Astrocyte (in vitro differentiated cells and primary cell): ENCODE measurements at regions not wholly inside any gene's neighbourhood (a gene's known extent, or its start where the extent isn't known, plus 50 kb on each side); places are given as distances from the start of the nearest gene placed in this dataset.
A peak's percentile ranks its signal among the peaks of the same experiment; 100 is the strongest.

Source experiments
- DNase-seq: peaks from one replicate; pipeline ENCODE4 v3.0.0-alpha.2; 2010; ENCODE audit warnings: low read depth
- FAIRE-seq: peaks from 2 replicates; lab custom pipeline; 2011; peaks lifted over from hg19 to GRCh38; lab: Jason Lieb, UNC
- H2AFZ ChIP-seq: 2 replicates; pipeline ENCODE4 v1.6.0; 2012; ENCODE audit warnings: low read depth, low read length, inconsistent platforms
- H3K27ac ChIP-seq: 2 replicates; pipeline ENCODE4 v1.5.1; 2011; ENCODE audit warnings: low read depth, low read length, inconsistent platforms
- H3K27me3 ChIP-seq: 2 replicates; pipeline ENCODE4 v1.6.0; 2011; ENCODE audit warnings: low read length, inconsistent platforms; ENCODE audit not compliant: insufficient read depth
- H3K36me3 ChIP-seq: 2 replicates; pipeline ENCODE4 v1.5.1; 2011; ENCODE audit warnings: low read length, inconsistent platforms; ENCODE audit not compliant: insufficient read depth
- H3K4me1 ChIP-seq: 2 replicates; pipeline ENCODE4 v1.5.1; 2011; ENCODE audit warnings: low read length, inconsistent platforms; ENCODE audit not compliant: insufficient read depth
- H3K4me2 ChIP-seq: 2 replicates; pipeline ENCODE4 v1.6.0; 2012; ENCODE audit warnings: low read length, inconsistent platforms
- H3K4me3 ChIP-seq: 2 replicates; pipeline ENCODE4 v1.5.1; 2011; ENCODE audit warnings: low read depth, mild to moderate bottlenecking, low read length, inconsistent platforms; ENCODE audit not compliant: insufficient read depth
- H3K79me2 ChIP-seq: 2 replicates; pipeline ENCODE4 v1.6.0; 2012; ENCODE audit warnings: mild to moderate bottlenecking, low read length, inconsistent platforms; ENCODE audit not compliant: insufficient read depth
- H3K9ac ChIP-seq: 2 replicates; pipeline ENCODE4 v1.6.0; 2012; ENCODE audit warnings: mild to moderate bottlenecking, low read length, inconsistent platforms
- H3K9me3 ChIP-seq: 2 replicates; pipeline ENCODE4 v1.5.1; 2012; ENCODE audit warnings: low read depth, mild to moderate bottlenecking, low read length, inconsistent platforms; ENCODE audit not compliant: insufficient read depth
- H4K20me1 ChIP-seq: 2 replicates; pipeline ENCODE4 v1.6.0; 2012; ENCODE audit warnings: low read length, inconsistent platforms; ENCODE audit not compliant: insufficient read depth
- H3K27ac Mint-ChIP-seq: one replicate; pipeline ENCODE4 v1.8.0; 2021; ENCODE audit warnings: mild to moderate bottlenecking, mixed read lengths; ENCODE audit not compliant: unreplicated experiment
- H3K27me3 Mint-ChIP-seq: one replicate; pipeline ENCODE4 v1.8.0; 2021; ENCODE audit warnings: low read depth, mixed read lengths; ENCODE audit not compliant: unreplicated experiment
- H3K36me3 Mint-ChIP-seq: one replicate; pipeline ENCODE4 v1.8.0; 2021; ENCODE audit warnings: low read depth, mixed read lengths; ENCODE audit not compliant: unreplicated experiment
- H3K4me1 Mint-ChIP-seq: one replicate; pipeline ENCODE4 v1.8.0; 2021; ENCODE audit warnings: low read depth, mixed read lengths; ENCODE audit not compliant: unreplicated experiment
- H3K4me3 Mint-ChIP-seq: one replicate; pipeline ENCODE4 v1.8.0; 2021; ENCODE audit warnings: mild to moderate bottlenecking, moderate library complexity, mixed read lengths; ENCODE audit not compliant: unreplicated experiment
- H3K9me3 Mint-ChIP-seq: one replicate; pipeline ENCODE4 v1.8.0; 2021; ENCODE audit warnings: mild to moderate bottlenecking, mixed read lengths; ENCODE audit not compliant: unreplicated experiment
- CTCF ChIP-seq: IDR thresholded peaks from 2 replicates; pipeline ENCODE4 v1.5.1; 2011; ENCODE audit warnings: low read depth, mild to moderate bottlenecking, inconsistent platforms, low read length, moderate library complexity; ENCODE audit not compliant: insufficient read depth
- EZH2 ChIP-seq: IDR thresholded peaks from 2 replicates; pipeline ENCODE4 v1.6.1; 2012; ENCODE audit warnings: mild to moderate bottlenecking, low read length, inconsistent platforms; ENCODE audit not compliant: insufficient read depth

- no peak for FAIRE-seq
- H3K9me3 Mint-ChIP-seq: peaks cover under 1% of the 10 kb centered on the region
These were observed 56.9 kb upstream of the ASB17 start for GRCh38 chr1:75989121-75989520.

GRCh38 chr1:75990686-75991085 lies 58.5 kb upstream of the ASB17 start:
- FAIRE-seq: no peak
- H3K9me3 ChIP-seq: no peaks in the 10 kb centered on the region
- Mint-ChIP-seq H3K9me3 (no peaks in the 10 kb centered on the region), H3K27me3 (peaks cover 4% of the 10 kb centered on the region), H3K36me3 (no peaks in the 10 kb centered on the region), H3K4me1 (no peaks in the 10 kb centered on the region), H3K27ac (no peak overlapping the region), H3K4me3 (no peak overlapping the region)
- no peak overlapping the region for H3K27ac ChIP-seq
- H3K4me2 ChIP-seq: no peak overlapping the region
- H4K20me1 ChIP-seq: no peaks in the 10 kb centered on the region
- H3K27me3 ChIP-seq: peaks cover 18% of the 10 kb centered on the region
- no peaks in the 10 kb centered on the region for H3K4me1 ChIP-seq
- no peak overlapping the region for H2AFZ ChIP-seq
- no peak overlapping the region for H3K9ac ChIP-seq
- H3K36me3 ChIP-seq: no peaks in the 10 kb centered on the region
- H3K4me3 ChIP-seq: no peak overlapping the region
- DNase-seq: no peak
- TF ChIP-seq CTCF (no peak), EZH2 (no peak)
- no peaks in the 10 kb centered on the region for H3K79me2 ChIP-seq

More at GRCh38 chr1:75989121-75989520, 56.9 kb upstream of the ASB17 start:
- no peaks in the 10 kb centered on the region for H3K36me3 Mint-ChIP-seq
- H3K4me3 Mint-ChIP-seq: no peak overlapping the region
- Histone ChIP-seq H4K20me1 (no peaks in the 10 kb centered on the region), H3K27ac (no peak overlapping the region), H3K36me3 (no peaks in the 10 kb centered on the region), H3K4me2 (no peak overlapping the region), H3K4me1 (no peaks in the 10 kb centered on the region), H2AFZ (no peak overlapping the region), H3K9ac (no peak overlapping the region), H3K79me2 (no peaks in the 10 kb centered on the region), H3K9me3 (no peaks in the 10 kb centered on the region), H3K27me3 (peaks cover 13% of the 10 kb centered on the region), H3K4me3 (no peak overlapping the region)
- DNase-seq: no peak
- no peak for TF ChIP-seq EZH2
- no peak for TF ChIP-seq CTCF
- no peak overlapping the region for H3K27ac Mint-ChIP-seq
- peaks cover 4% of the 10 kb centered on the region for H3K27me3 Mint-ChIP-seq
- H3K4me1 Mint-ChIP-seq: no peaks in the 10 kb centered on the region

GRCh38 chr1:75991497-75992114 lies 59.4 kb upstream of the ASB17 start:
- H3K36me3 Mint-ChIP-seq: no peaks in the 10 kb centered on the region
- peak; percentile 62 for DNase-seq
- peak; percentile 76 for TF ChIP-seq CTCF
- TF ChIP-seq EZH2: no peak
- H3K27ac ChIP-seq: no peak overlapping the region
- H3K79me2 ChIP-seq: no peaks in the 10 kb centered on the region
- H3K9me3 Mint-ChIP-seq: no peaks in the 10 kb centered on the region
- H3K4me1 Mint-ChIP-seq: peaks cover 2% of the 10 kb centered on the region
- H3K4me3 ChIP-seq: no peak overlapping the region
- no peaks in the 10 kb centered on the region for H3K9me3 ChIP-seq
- H3K27me3 ChIP-seq: peaks cover 18% of the 10 kb centered on the region
- H3K36me3 ChIP-seq: no peaks in the 10 kb centered on the region
- H3K4me3 Mint-ChIP-seq: no peak overlapping the region
- H2AFZ ChIP-seq: no peak overlapping the region
- no peak overlapping the region for H3K27ac Mint-ChIP-seq
- no peaks in the 10 kb centered on the region for H4K20me1 ChIP-seq
- H3K4me2 ChIP-seq: no peak overlapping the region
- peaks cover 4% of the 10 kb centered on the region for H3K27me3 Mint-ChIP-seq
- no peaks in the 10 kb centered on the region for H3K4me1 ChIP-seq
- no peak overlapping the region for H3K9ac ChIP-seq
- no peak for FAIRE-seq
